ENCODE measurements at regions not wholly inside any gene's neighbourhood (a gene's known extent, or its start where the extent isn't known, plus 50 kb on each side); places are given as distances from the start of the nearest gene placed in this dataset.
"Not testable (repeated sequence)": the region's sequence is repeated elsewhere in the genome, so short reads cannot be mapped to it uniquely, and the experiment has no call there.

GRCh38 chr7:76139670-76140069 lies 62.0 kb upstream of the SRRM3 start:
- Mint-ChIP-seq H3K36me3 (ENCODE audit: insufficient read depth in 1 of 3, low read depth in 3 of 3) (no peaks in the 10 kb centered on the region), H3K4me3 (no peak overlapping the region), H3K27me3 (ENCODE audit: low read depth) (peaks cover 4% of the 10 kb centered on the region), H3K4me1 (0 out of 4 replicates have a peak, but pooled peaks cover 0 to 5% of the 10 kb centered on the region in 2 experiments), H3K27ac (no peak overlapping the region), H3K9me3 (no peaks in the 10 kb centered on the region)
- Histone ChIP-seq H2AFZ (ENCODE audit: low read length) (no peak overlapping the region), H4K91ac (ENCODE audit: insufficient read length, low read depth, low read length) (no peak overlapping the region), H3K79me2 (ENCODE audit: insufficient read depth, low read length) (no peaks in the 10 kb centered on the region), H3K9ac (ENCODE audit: extremely low read depth, insufficient read length, low read length) (no peak overlapping the region), H3K79me1 (ENCODE audit: insufficient read depth, low read depth, low read length, poor library complexity, severe bottlenecking) (no peaks in the 10 kb centered on the region), H3K23me2 (ENCODE audit: insufficient read length, low read depth, low read length, poor library complexity, severe bottlenecking) (no peaks in the 10 kb centered on the region), H3K4me2 (ENCODE audit: insufficient read depth, insufficient read length, low read length) (no peak overlapping the region), H3K56ac (ENCODE audit: insufficient read length, low read depth, low read length) (no peak overlapping the region), H4K20me1 (ENCODE audit: control insufficient read depth, insufficient read depth, insufficient read length) (no peaks in the 10 kb centered on the region), H2BK5ac (ENCODE audit: insufficient read length, low read length) (no peak overlapping the region), H4K5ac (ENCODE audit: insufficient read length, low read depth, low read length) (no peak overlapping the region), H2BK15ac (ENCODE audit: low read depth, low read length) (no peak overlapping the region), H3K14ac (ENCODE audit: insufficient read depth, low read length) (no peak overlapping the region), H2BK120ac (ENCODE audit: low read depth, low read length, poor library complexity, severe bottlenecking) (no peak overlapping the region), H3K4ac (ENCODE audit: low read depth, low read length) (no peak overlapping the region), H2AK5ac (ENCODE audit: insufficient read length, low read length) (no peak overlapping the region), H3K23ac (ENCODE audit: insufficient read length, low read depth, low read length) (no peak overlapping the region), H3K4me1 (ENCODE audit: insufficient read depth, low read length) (no peaks in the 10 kb centered on the region), H2BK20ac (ENCODE audit: low read depth, low read length, poor library complexity, severe bottlenecking) (no peak overlapping the region), H2BK12ac (ENCODE audit: insufficient read length, low read depth, low read length) (no peak overlapping the region), H3K18ac (ENCODE audit: insufficient read length, low read depth, low read length) (no peak overlapping the region), H3K9me3 (ENCODE audit: control insufficient read depth, low read depth, low read length) (no peaks in the 10 kb centered on the region), H3T11ph (ENCODE audit: low read length) (no peak overlapping the region), H3K27ac (ENCODE audit: insufficient read length, low read depth, low read length) (no peak overlapping the region), H4K8ac (replicated peaks; ENCODE audit: insufficient read length, low read depth, low read length) (no peak overlapping the region), H3K27me3 (ENCODE audit: insufficient read depth, low read length) (no peaks in the 10 kb centered on the region)
- no peak for TF ChIP-seq CTCF (conservative IDR thresholded peaks at IDR 0.05)
- no peak for DNase-seq
- no CpG with 5 or more reads among the region's 1 CpG for WGBS (ENCODE audit: extremely low coverage, insufficient read length, low lambda C conversion rate)

- not testable (repeated sequence) for H3K79me1 ChIP-seq (ENCODE audit: insufficient read depth, low read depth, low read length, poor library complexity, severe bottlenecking); DNase-seq; H3K27ac ChIP-seq (ENCODE audit: insufficient read length, low read depth, low read length); H2BK12ac ChIP-seq (ENCODE audit: insufficient read length, low read depth, low read length); H2BK20ac ChIP-seq (ENCODE audit: low read depth, low read length, poor library complexity, severe bottlenecking); H3K14ac ChIP-seq (ENCODE audit: insufficient read depth, low read length); H3K27me3 Mint-ChIP-seq (ENCODE audit: low read depth); H3K27ac Mint-ChIP-seq; H2BK15ac ChIP-seq (ENCODE audit: low read depth, low read length); H2AFZ ChIP-seq (ENCODE audit: low read length); H3K27me3 ChIP-seq (ENCODE audit: insufficient read depth, low read length); H3K56ac ChIP-seq (ENCODE audit: insufficient read length, low read depth, low read length); H3K4me1 Mint-ChIP-seq; H3K79me2 ChIP-seq (ENCODE audit: insufficient read depth, low read length); H4K20me1 ChIP-seq (ENCODE audit: control insufficient read depth, insufficient read depth, insufficient read length); H4K91ac ChIP-seq (ENCODE audit: insufficient read length, low read depth, low read length); H3K9me3 Mint-ChIP-seq; H3K9ac ChIP-seq (ENCODE audit: extremely low read depth, insufficient read length, low read length); H3K4ac ChIP-seq (ENCODE audit: low read depth, low read length); H2AK5ac ChIP-seq (ENCODE audit: insufficient read length, low read length); H3K4me3 Mint-ChIP-seq; H2BK5ac ChIP-seq (ENCODE audit: insufficient read length, low read length); H4K5ac ChIP-seq (ENCODE audit: insufficient read length, low read depth, low read length); H2BK120ac ChIP-seq (ENCODE audit: low read depth, low read length, poor library complexity, severe bottlenecking); H3K36me3 Mint-ChIP-seq (ENCODE audit: insufficient read depth in 1 of 3, low read depth in 3 of 3); H4K8ac ChIP-seq (replicated peaks; ENCODE audit: insufficient read length, low read depth, low read length); H3K4me2 ChIP-seq (ENCODE audit: insufficient read depth, insufficient read length, low read length); H3K4me1 ChIP-seq (ENCODE audit: insufficient read depth, low read length); H3K18ac ChIP-seq (ENCODE audit: insufficient read length, low read depth, low read length); H3K23ac ChIP-seq (ENCODE audit: insufficient read length, low read depth, low read length); H3T11ph ChIP-seq (ENCODE audit: low read length); H3K9me3 ChIP-seq (ENCODE audit: control insufficient read depth, low read depth, low read length); H3K23me2 ChIP-seq (ENCODE audit: insufficient read length, low read depth, low read length, poor library complexity, severe bottlenecking)
- no CpG with 5 or more reads among the region's 3 CpGs for WGBS (ENCODE audit: extremely low coverage, insufficient read length, low lambda C conversion rate)
Observed at GRCh38 chr7:76140259-76140658, 61.4 kb upstream of the SRRM3 start.
